SK-N-SH treated with all-trans-retinoic acid at 6 μM for 48 hours (cell line): ENCODE measurements at regions not wholly inside any gene's neighbourhood (a gene's known extent, or its start where the extent isn't known, plus 50 kb on each side); places are given as distances from the start of the nearest gene placed in this dataset.

Experiments
- ATAC-seq: fragments of 200-7000 bp; cut with Tn5 transposase; 3 replicates; pipeline ENCODE4 v1.9.1; 2020; ENCODE audit warnings: mild to moderate bottlenecking, moderate library complexity
- ARNTL ChIP-seq: fragments of 450-650 bp; formaldehyde crosslinking; IDR thresholded peaks from 2 replicates; pipeline ENCODE4 v1.5.0; 2020; ENCODE audit warnings: low read depth, mild to moderate bottlenecking, moderate library complexity, borderline replicate concordance
- BACH2 ChIP-seq: fragments of 250-450 bp; sonication (Bioruptor Pico); IDR thresholded peaks from 2 replicates; pipeline ENCODE4 v1.9.0; 2021; ENCODE audit warnings: mild to moderate bottlenecking, borderline replicate concordance
- ESRRG ChIP-seq: fragments of 250-450 bp; sonication (Bioruptor Pico); IDR thresholded peaks from 2 replicates; pipeline ENCODE4 v1.6.1; 2021; ENCODE audit warnings: mild to moderate bottlenecking
- GLIS3 ChIP-seq: fragments of 250-450 bp; sonication (Bioruptor Pico); IDR thresholded peaks from 2 replicates; pipeline ENCODE4 v1.5.0; 2020; ENCODE audit warnings: mild to moderate bottlenecking, moderate library complexity
- ISL1 ChIP-seq: fragments of 250-450 bp; sonication (Bioruptor Pico); IDR thresholded peaks from 2 replicates; pipeline ENCODE4 v2.1.2; 2022; ENCODE audit warnings: mild to moderate bottlenecking, moderate library complexity
- OSR1 ChIP-seq: fragments of 250-450 bp; sonication (Bioruptor Pico); IDR thresholded peaks from 2 replicates; pipeline ENCODE4 v1.8.0; 2022; ENCODE audit warnings: moderate library complexity, mild to moderate bottlenecking, inconsistent platforms
- PPARA ChIP-seq: fragments of 250-450 bp; sonication (Bioruptor Pico); IDR thresholded peaks from 2 replicates; pipeline ENCODE4 v1.5.0; 2020; ENCODE audit warnings: mild to moderate bottlenecking, borderline replicate concordance
- SNAI2 ChIP-seq: fragments of 250-450 bp; sonication (Bioruptor Pico); IDR thresholded peaks from 2 replicates; pipeline ENCODE4 v1.5.0; 2020; ENCODE audit warnings: mild to moderate bottlenecking, moderate library complexity
- TCF4 ChIP-seq: fragments of 250-450 bp; sonication (Bioruptor Pico); IDR thresholded peaks from 2 replicates; pipeline ENCODE4 v1.8.0; 2021; ENCODE audit warnings: mild to moderate bottlenecking, moderate library complexity, borderline replicate concordance
- ZFP3 ChIP-seq: fragments of 250-450 bp; sonication (Bioruptor Pico); IDR thresholded peaks from 2 replicates; pipeline ENCODE4 v1.5.0; 2020; ENCODE audit warnings: mild to moderate bottlenecking, moderate library complexity
- ZFP30 ChIP-seq: fragments of 450-650 bp; formaldehyde crosslinking; IDR thresholded peaks from 2 replicates; pipeline ENCODE4 v1.5.0; 2022; ENCODE audit warnings: mild to moderate bottlenecking, moderate library complexity
- ZNF565 ChIP-seq: fragments of 450-650 bp; formaldehyde crosslinking; conservative IDR thresholded peaks from 2 replicates; pipeline ENCODE4 v1.5.0; 2020; ENCODE audit warnings: low read depth, mild to moderate bottlenecking, moderate library complexity
- ZNF70 ChIP-seq: fragments of 450-650 bp; formaldehyde crosslinking; IDR thresholded peaks from 2 replicates; pipeline ENCODE4 v1.5.0; 2020; ENCODE audit warnings: mild to moderate bottlenecking, moderate library complexity
- ZNF8 ChIP-seq: fragments of 450-650 bp; formaldehyde crosslinking; IDR thresholded peaks from 2 replicates; pipeline ENCODE4 v1.5.0; 2020; ENCODE audit warnings: mild to moderate bottlenecking, moderate library complexity
- TF ChIP-seq, protein P1 (sequence below): fragments of 250-450 bp; sonication (Bioruptor Pico); IDR thresholded peaks from 2 replicates; pipeline ENCODE4 v1.5.1; 2020; ENCODE audit warnings: low read depth, mild to moderate bottlenecking, moderate library complexity
- TF ChIP-seq, protein P2 (sequence below): fragments of 250-450 bp; sonication (Bioruptor Pico); IDR thresholded peaks from 2 replicates; pipeline ENCODE4 v1.8.0; 2021; ENCODE audit warnings: low read depth, mild to moderate bottlenecking, moderate library complexity, borderline replicate concordance
- TF ChIP-seq, protein P3 (sequence below): fragments of 250-450 bp; sonication (Bioruptor Pico); IDR thresholded peaks from 2 replicates; pipeline ENCODE4 v1.5.0; 2020; ENCODE audit warnings: mild to moderate bottlenecking, moderate library complexity
- TF ChIP-seq, protein P4 (sequence below): fragments of 250-450 bp; sonication (Bioruptor Pico); IDR thresholded peaks from 2 replicates; pipeline ENCODE4 v1.5.1; 2021; ENCODE audit warnings: mild to moderate bottlenecking, moderate library complexity
- TF ChIP-seq, protein P5 (sequence below): fragments of 250-450 bp; sonication (Bioruptor Pico); IDR thresholded peaks from 2 replicates; pipeline ENCODE4 v1.8.0; 2020; ENCODE audit warnings: mild to moderate bottlenecking, moderate library complexity, borderline replicate concordance

DNA sequence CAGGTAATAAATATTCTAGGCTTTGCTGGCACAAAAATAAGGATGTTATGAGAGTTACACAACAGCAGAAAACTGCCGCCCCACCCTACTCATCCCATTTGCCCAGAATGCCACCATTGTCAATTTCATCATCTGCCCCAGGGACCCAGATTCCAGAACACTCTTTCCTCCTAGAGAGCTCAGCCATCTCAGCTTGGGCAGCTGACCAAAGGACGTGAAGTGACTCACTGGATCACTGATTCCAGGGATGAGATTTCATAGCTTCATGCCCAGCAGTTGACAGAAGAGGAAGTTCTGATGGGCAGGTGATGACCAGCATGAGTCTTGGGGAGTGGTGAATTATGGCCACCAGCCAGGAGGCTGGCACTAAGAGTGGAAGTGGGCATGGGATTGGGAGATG lies 450.3 kb downstream of the RMST start:
- TF ChIP-seq, protein P1, sequence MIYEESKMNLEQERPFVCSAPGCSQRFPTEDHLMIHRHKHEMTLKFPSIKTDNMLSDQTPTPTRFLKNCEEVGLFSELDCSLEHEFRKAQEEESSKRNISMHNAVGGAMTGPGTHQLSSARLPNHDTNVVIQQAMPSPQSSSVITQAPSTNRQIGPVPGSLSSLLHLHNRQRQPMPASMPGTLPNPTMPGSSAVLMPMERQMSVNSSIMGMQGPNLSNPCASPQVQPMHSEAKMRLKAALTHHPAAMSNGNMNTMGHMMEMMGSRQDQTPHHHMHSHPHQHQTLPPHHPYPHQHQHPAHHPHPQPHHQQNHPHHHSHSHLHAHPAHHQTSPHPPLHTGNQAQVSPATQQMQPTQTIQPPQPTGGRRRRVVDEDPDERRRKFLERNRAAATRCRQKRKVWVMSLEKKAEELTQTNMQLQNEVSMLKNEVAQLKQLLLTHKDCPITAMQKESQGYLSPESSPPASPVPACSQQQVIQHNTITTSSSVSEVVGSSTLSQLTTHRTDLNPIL (CRISPR knock-in tag), result no peak
- TF ChIP-seq, protein P2, sequence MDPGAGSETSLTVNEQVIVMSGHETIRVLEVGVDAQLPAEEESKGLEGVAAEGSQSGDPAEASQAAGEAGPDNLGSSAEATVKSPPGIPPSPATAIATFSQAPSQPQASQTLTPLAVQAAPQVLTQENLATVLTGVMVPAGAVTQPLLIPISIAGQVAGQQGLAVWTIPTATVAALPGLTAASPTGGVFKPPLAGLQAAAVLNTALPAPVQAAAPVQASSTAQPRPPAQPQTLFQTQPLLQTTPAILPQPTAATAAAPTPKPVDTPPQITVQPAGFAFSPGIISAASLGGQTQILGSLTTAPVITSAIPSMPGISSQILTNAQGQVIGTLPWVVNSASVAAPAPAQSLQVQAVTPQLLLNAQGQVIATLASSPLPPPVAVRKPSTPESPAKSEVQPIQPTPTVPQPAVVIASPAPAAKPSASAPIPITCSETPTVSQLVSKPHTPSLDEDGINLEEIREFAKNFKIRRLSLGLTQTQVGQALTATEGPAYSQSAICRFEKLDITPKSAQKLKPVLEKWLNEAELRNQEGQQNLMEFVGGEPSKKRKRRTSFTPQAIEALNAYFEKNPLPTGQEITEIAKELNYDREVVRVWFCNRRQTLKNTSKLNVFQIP, result no peak
- TF ChIP-seq ZNF70 (CRISPR knock-in tag) (no peak), OSR1 (no peak), ISL1 (no peak), ZNF8 (CRISPR knock-in tag) (no peak), GLIS3 (CRISPR knock-in tag) (no peak), PPARA (CRISPR knock-in tag) (no peak), SNAI2 (CRISPR knock-in tag) (no peak), ARNTL (CRISPR knock-in tag) (no peak), ESRRG (CRISPR knock-in tag) (no peak)
- TF ChIP-seq, protein P3, sequence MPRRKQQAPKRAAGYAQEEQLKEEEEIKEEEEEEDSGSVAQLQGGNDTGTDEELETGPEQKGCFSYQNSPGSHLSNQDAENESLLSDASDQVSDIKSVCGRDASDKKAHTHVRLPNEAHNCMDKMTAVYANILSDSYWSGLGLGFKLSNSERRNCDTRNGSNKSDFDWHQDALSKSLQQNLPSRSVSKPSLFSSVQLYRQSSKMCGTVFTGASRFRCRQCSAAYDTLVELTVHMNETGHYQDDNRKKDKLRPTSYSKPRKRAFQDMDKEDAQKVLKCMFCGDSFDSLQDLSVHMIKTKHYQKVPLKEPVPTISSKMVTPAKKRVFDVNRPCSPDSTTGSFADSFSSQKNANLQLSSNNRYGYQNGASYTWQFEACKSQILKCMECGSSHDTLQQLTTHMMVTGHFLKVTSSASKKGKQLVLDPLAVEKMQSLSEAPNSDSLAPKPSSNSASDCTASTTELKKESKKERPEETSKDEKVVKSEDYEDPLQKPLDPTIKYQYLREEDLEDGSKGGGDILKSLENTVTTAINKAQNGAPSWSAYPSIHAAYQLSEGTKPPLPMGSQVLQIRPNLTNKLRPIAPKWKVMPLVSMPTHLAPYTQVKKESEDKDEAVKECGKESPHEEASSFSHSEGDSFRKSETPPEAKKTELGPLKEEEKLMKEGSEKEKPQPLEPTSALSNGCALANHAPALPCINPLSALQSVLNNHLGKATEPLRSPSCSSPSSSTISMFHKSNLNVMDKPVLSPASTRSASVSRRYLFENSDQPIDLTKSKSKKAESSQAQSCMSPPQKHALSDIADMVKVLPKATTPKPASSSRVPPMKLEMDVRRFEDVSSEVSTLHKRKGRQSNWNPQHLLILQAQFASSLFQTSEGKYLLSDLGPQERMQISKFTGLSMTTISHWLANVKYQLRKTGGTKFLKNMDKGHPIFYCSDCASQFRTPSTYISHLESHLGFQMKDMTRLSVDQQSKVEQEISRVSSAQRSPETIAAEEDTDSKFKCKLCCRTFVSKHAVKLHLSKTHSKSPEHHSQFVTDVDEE (CRISPR knock-in tag), result no peak
- ATAC-seq, result no peak

DNA sequence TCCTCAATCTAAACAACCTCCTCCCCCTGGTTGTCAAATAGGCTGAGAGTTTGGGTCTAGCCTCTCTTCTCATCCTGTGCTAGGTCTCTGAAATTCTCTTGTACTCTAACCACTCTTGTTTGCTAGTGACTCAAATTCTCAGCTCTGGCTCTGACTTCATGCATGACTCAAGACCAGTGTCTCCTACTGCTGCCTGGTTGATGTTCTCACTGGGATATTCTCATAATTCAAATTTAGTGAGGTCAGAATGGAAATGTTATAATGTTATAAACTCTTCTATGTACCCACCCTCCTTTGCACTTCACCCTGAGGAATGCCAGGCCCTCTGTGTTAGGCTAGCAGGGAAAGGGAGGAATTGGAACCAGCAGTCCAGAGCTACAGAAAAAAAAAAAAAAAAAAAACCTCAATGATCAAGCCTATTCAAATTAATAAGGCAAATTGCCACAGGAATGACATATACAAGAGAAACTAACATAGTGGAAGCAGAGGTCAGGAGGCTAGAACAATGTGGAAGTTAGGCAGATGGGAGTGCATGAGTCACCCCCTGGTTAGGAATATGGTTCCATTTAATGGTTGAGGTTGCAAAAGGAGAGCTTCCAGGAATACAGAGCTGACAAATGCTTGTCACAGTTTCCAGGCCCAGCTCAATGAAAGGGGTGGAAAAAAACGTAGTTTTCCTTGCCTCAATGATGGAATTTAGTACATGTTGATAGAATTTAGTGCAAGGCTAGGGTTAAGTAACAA lies 459.5 kb downstream of the RMST start:
- peak; percentile 58 for ATAC-seq
- TF ChIP-seq ZFP30 (peak; percentile 44; the same call in 1 of the 2 replicates), ISL1 (peak; percentile 63), ZFP3 (CRISPR knock-in tag) (0 out of 2 replicates have a peak, but pooled peaks have one; percentile 30), OSR1 (no peak)

DNA sequence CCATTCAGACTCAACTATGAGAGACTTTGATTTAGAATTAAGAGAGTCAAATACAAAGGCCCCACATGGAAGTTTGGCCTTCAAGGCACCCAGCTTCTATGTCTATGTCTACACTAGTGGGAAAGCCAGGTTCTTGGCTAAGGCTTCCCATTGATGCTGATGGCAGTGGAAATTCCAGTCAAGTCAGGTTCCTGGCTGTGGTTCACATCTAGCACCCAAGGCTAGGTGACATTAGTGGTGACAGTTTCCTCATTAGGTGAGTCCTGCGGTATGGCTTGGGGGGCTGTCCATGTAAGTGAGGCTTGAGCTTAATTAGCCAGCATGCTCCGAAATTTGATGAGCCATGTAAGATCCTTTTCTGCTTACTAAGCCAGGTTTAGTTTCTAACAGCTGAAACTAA lies 460.9 kb downstream of the RMST start:
- ATAC-seq, result no peak
- TF ChIP-seq ARNTL (CRISPR knock-in tag) (no peak), SNAI2 (CRISPR knock-in tag) (no peak), ZNF565 (CRISPR knock-in tag) (no peak), TCF4 (CRISPR knock-in tag) (no peak), ISL1 (no peak), ZNF70 (CRISPR knock-in tag) (no peak)
- TF ChIP-seq, protein P4, sequence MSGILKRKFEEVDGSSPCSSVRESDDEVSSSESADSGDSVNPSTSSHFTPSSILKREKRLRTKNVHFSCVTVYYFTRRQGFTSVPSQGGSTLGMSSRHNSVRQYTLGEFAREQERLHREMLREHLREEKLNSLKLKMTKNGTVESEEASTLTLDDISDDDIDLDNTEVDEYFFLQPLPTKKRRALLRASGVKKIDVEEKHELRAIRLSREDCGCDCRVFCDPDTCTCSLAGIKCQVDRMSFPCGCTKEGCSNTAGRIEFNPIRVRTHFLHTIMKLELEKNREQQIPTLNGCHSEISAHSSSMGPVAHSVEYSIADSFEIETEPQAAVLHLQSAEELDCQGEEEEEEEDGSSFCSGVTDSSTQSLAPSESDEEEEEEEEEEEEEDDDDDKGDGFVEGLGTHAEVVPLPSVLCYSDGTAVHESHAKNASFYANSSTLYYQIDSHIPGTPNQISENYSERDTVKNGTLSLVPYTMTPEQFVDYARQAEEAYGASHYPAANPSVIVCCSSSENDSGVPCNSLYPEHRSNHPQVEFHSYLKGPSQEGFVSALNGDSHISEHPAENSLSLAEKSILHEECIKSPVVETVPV (CRISPR knock-in tag), result no peak
- TF ChIP-seq, protein P5, sequence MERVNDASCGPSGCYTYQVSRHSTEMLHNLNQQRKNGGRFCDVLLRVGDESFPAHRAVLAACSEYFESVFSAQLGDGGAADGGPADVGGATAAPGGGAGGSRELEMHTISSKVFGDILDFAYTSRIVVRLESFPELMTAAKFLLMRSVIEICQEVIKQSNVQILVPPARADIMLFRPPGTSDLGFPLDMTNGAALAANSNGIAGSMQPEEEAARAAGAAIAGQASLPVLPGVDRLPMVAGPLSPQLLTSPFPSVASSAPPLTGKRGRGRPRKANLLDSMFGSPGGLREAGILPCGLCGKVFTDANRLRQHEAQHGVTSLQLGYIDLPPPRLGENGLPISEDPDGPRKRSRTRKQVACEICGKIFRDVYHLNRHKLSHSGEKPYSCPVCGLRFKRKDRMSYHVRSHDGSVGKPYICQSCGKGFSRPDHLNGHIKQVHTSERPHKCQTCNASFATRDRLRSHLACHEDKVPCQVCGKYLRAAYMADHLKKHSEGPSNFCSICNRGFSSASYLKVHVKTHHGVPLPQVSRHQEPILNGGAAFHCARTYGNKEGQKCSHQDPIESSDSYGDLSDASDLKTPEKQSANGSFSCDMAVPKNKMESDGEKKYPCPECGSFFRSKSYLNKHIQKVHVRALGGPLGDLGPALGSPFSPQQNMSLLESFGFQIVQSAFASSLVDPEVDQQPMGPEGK (CRISPR knock-in tag), result no peak

DNA sequence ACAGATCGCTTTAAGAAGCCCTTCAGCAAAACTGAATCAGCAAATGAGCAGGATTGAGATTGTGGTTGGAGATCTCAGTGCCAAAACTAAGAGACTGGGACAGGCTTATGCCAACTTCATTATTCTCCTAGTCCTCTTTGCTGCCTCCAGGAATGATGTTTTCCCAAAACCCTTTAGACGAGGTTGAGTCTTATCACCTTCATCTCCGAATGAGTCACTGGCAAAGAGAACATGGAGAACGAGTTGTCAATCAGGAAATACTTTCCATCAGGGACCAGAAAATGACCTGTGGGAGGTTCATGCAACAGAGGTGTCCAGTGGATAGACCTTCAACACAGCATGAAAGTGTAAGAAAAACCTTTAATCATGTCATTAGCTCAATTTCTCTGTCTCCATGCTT lies 461.5 kb downstream of the RMST start:
- ATAC-seq, result no peak
- TF ChIP-seq ARNTL (CRISPR knock-in tag), result no peak
- TF ChIP-seq ZFP30, result no peak
- TF ChIP-seq SNAI2 (CRISPR knock-in tag), result no peak
- TF ChIP-seq, protein P3 (CRISPR knock-in tag), result no peak
- no peak for TF ChIP-seq BACH2
- no peak for TF ChIP-seq GLIS3 (CRISPR knock-in tag)
- no peak for TF ChIP-seq ZNF565 (CRISPR knock-in tag)
